ENCODE measurements at regions not wholly inside any gene's neighbourhood (a gene's known extent, or its start where the extent isn't known, plus 50 kb on each side); places are given as distances from the start of the nearest gene placed in this dataset.

- TF ChIP-seq CTCF (IDR thresholded peaks at IDR 0.05; ENCODE audit: low read depth, low read length, missing input control) = no peak
- no peak for TF ChIP-seq SP1 (IDR thresholded peaks at IDR 0.05)
- no peak for TF ChIP-seq RAD21 (IDR thresholded peaks at IDR 0.05)
- TF ChIP-seq TAF1 (conservative IDR thresholded peaks at IDR 0.05) = no peak
- TF ChIP-seq ZBTB33 (IDR thresholded peaks at IDR 0.05) = no peak
- no peak for TF ChIP-seq ATF3 (IDR thresholded peaks at IDR 0.05)
- TF ChIP-seq REST (IDR thresholded peaks at IDR 0.05) = no peak
- no peak for TF ChIP-seq FOXA2 (IDR thresholded peaks at IDR 0.05)
- TF ChIP-seq GABPA (IDR thresholded peaks at IDR 0.05 in 1 of 2, conservative IDR thresholded peaks at IDR 0.05 in 1 of 2) = no peak
- TF ChIP-seq HNF4G (IDR thresholded peaks at IDR 0.05) = no peak
- TF ChIP-seq RXRA (IDR thresholded peaks at IDR 0.05) = no peak
- TF ChIP-seq MAX (IDR thresholded peaks at IDR 0.05) = no peak
These were observed 294.2 kb downstream of the PCDH17 start for GRCh38 chr13:57925751-57926150.
